ENCODE measurements at regions not wholly inside any gene's neighbourhood (a gene's known extent, or its start where the extent isn't known, plus 50 kb on each side); places are given as distances from the start of the nearest gene placed in this dataset.

DNA sequence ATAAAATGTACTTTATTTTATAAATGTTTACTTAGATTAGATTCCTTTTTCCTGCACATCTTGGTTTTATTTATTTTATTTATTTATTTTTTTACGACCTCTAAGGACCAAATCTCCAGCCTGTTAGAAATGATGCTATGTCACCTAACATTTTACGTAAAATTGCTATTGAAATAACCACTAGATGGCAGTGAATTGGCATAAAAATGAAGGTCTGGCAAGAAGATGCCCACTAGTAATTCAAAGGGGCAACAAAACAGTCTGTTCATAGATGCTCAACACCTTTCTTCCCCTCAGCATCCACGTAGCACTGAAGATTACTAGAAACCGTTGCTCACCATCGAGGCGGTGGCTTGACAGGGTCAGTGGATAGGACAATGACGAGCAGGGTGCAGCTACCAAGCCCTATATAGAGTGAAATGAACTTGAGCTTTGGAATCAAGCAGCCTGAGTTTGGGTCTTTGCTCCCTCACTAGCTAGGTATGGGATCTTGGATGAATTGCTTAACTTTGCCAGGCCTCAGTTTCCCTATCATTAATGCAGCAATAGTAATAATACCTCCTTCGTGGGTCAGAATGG, 128.7 kb upstream of the L3MBTL4 start:
- Mint-ChIP-seq H3K36me3 (ENCODE audit: low read depth) (no peaks in the 10 kb centered on the region), H3K4me1 (ENCODE audit: low read depth) (no peaks in the 10 kb centered on the region), H3K9me3 (no peaks in the 10 kb centered on the region), H3K27me3 (ENCODE audit: low read depth) (no peaks in the 10 kb centered on the region), H3K27ac (no peak overlapping the region), H3K4me3 (ENCODE audit: low read depth) (no peak overlapping the region)
- intact Hi-C loops (cut with micrococcal nuclease) = loop anchor here (2.0 kb wide), 1 partner anchor 343 kb away; no protein-coding TSS in a partner anchor
- no peak for DNase-seq (ENCODE audit: low spot score)

DNA sequence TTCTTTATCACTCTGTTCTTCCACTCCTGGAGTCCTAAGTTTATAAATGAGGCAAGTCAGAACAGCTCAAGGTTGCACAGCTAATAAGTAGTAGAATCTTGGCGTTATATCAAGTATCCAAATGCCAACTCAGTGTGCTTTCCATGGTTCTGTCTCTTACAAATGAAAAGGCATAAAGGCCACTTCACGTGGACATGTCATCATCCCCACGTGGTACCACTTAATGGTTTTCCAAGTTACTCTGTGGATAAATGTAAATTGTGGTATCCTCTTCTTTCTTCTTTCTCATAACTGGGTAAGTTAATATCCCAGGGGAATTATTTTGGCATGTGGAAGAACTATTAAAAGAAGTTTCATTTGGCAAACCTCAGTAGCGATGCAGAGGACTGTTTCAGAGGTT, 131.5 kb upstream of the L3MBTL4 start:
- Mint-ChIP-seq H3K27me3 (ENCODE audit: low read depth) (no peaks in the 10 kb centered on the region), H3K4me1 (ENCODE audit: low read depth) (no peaks in the 10 kb centered on the region), H3K9me3 (no peaks in the 10 kb centered on the region), H3K27ac (no peak overlapping the region), H3K4me3 (ENCODE audit: low read depth) (no peak overlapping the region), H3K36me3 (ENCODE audit: low read depth) (no peaks in the 10 kb centered on the region)
- DNase-seq (ENCODE audit: low spot score) = no peak
- intact Hi-C loops (cut with micrococcal nuclease) = no loop called here

DNA sequence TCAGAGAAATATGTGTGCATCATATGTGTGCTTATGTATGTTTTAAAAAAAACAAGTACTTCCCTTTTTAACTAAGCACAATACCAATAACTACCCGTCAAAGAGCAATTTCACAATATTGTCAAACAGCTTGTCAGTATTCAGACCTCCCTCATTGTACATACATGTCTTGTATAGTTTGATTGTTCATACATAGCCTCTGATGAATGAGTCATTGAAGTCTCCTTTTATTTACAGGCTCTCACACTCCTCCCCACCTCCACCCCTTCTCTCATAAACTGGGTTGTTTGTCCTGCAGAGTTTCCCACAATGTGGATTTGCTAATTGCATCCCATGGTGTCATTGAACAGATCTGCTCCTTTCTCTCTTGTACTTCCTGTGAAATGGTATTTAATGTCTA, 132.8 kb upstream of the L3MBTL4 start:
- intact Hi-C loops (cut with micrococcal nuclease) = no loop called here
- no peaks in the 10 kb centered on the region for H3K27me3 Mint-ChIP-seq (ENCODE audit: low read depth)
- H3K27ac Mint-ChIP-seq = no peak overlapping the region
- H3K4me3 Mint-ChIP-seq (ENCODE audit: low read depth) = no peak overlapping the region
- H3K9me3 Mint-ChIP-seq = no peaks in the 10 kb centered on the region
- H3K36me3 Mint-ChIP-seq (ENCODE audit: low read depth) = no peaks in the 10 kb centered on the region
- DNase-seq (ENCODE audit: low spot score) = no peak
- H3K4me1 Mint-ChIP-seq (ENCODE audit: low read depth) = no peaks in the 10 kb centered on the region

DNA sequence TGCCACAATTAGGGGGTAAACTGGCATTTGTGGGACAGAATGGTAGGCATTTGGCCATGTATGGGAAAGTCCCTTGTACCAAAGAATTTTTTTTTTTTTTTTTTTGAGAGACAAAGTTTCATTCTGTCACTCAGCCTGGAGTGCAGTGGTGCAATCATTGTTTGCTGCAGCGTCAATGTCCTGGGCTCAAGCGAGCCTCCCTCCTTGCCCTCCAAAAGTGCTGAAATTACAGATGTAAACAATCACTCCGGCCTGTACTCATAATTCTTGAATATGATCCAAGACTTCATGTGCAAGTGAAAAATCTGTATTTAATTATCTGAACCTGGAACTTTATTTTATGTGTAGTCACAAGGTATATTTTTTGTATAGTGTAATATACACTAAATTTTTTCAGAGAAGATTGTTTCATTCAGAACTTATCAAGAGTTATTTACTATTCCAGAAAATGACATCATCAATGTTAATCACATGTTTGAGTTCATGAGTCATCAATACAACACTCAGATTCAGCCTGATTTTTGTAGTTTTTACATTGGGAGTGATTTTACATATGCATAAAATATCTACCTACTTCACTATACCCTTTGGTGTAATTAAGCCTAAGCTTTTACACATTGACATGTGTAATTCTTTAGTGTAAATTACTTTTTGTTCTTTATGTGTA, 138.7 kb upstream of the L3MBTL4 start:
- no peaks in the 10 kb centered on the region for H3K4me1 Mint-ChIP-seq (ENCODE audit: low read depth)
- H3K4me3 Mint-ChIP-seq (ENCODE audit: low read depth) = no peak overlapping the region
- H3K36me3 Mint-ChIP-seq (ENCODE audit: low read depth) = no peaks in the 10 kb centered on the region
- no peaks in the 10 kb centered on the region for H3K9me3 Mint-ChIP-seq
- intact Hi-C loops (cut with micrococcal nuclease) = no loop called here
- H3K27ac Mint-ChIP-seq = no peak overlapping the region
- no peak for DNase-seq (ENCODE audit: low spot score)
- H3K27me3 Mint-ChIP-seq (ENCODE audit: low read depth) = no peaks in the 10 kb centered on the region

DNA sequence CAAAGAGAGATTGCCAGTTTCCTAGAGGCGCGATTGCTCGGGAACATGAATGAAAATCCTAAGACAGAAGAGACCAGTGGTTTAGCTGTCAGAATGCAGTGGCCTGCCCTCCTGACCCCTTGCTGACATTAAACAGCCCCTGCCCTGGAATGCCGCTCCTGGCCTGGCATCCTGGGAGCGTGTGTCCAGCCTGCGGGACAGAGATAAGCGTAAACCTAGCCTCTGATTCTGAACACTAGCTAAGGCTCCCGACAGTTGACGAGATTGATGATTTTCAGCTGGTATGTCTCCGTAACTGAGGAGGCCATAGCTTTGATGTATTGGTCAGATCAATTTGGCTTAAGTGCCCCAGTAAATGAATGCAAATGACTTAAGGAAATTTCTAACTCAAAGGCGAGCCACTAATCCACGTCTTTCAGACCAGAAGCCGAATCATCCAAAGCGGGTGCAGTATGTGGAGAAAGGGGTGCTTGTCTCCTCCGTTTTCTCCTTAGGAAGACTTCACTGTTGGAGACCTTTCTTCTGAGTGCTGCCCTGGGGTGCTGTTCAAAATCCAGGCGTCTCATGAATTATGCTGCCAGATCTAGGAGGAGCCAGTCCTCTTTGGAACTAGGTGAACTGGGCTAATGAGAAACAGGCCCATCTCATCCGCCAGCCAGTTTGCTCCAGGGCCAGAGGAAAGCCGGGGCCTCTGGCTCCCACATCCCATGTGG, 142.5 kb upstream of the L3MBTL4 start:
- Mint-ChIP-seq H3K27ac (no peak overlapping the region), H3K27me3 (ENCODE audit: low read depth) (no peaks in the 10 kb centered on the region), H3K4me1 (ENCODE audit: low read depth) (no peaks in the 10 kb centered on the region), H3K36me3 (ENCODE audit: low read depth) (no peaks in the 10 kb centered on the region), H3K4me3 (ENCODE audit: low read depth) (no peak overlapping the region), H3K9me3 (no peaks in the 10 kb centered on the region)
- no peak for DNase-seq (ENCODE audit: low spot score)
- intact Hi-C loops (cut with micrococcal nuclease) = no loop called here

DNA sequence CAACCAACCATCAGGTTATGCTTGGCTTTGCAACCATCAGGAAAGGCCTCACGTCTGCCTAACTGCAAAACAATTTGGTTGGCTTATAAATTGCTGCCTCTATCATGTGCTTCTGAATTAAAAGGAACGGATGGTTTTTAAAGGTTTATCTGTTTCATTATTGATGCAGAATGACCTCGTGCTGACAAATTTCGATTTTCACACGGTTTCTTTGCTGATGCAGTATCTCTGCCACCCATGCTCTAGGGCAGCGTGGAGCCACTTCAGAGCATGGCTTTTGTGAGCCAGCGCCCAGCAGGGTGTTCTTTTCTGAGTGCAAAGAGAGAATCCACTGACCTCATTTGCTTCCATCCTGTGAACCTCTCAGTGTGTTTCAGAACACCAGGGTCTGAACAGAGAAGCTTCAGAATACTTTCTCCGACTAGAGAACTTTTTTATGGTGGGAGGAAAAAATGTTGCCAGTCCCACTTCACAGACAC, 143.1 kb upstream of the L3MBTL4 start:
- Mint-ChIP-seq H3K27me3 (ENCODE audit: low read depth) (no peaks in the 10 kb centered on the region), H3K9me3 (no peaks in the 10 kb centered on the region), H3K4me1 (ENCODE audit: low read depth) (no peaks in the 10 kb centered on the region), H3K36me3 (ENCODE audit: low read depth) (no peaks in the 10 kb centered on the region), H3K27ac (no peak overlapping the region), H3K4me3 (ENCODE audit: low read depth) (no peak overlapping the region)
- intact Hi-C loops (cut with micrococcal nuclease) = no loop called here
- no peak for DNase-seq (ENCODE audit: low spot score)

DNA sequence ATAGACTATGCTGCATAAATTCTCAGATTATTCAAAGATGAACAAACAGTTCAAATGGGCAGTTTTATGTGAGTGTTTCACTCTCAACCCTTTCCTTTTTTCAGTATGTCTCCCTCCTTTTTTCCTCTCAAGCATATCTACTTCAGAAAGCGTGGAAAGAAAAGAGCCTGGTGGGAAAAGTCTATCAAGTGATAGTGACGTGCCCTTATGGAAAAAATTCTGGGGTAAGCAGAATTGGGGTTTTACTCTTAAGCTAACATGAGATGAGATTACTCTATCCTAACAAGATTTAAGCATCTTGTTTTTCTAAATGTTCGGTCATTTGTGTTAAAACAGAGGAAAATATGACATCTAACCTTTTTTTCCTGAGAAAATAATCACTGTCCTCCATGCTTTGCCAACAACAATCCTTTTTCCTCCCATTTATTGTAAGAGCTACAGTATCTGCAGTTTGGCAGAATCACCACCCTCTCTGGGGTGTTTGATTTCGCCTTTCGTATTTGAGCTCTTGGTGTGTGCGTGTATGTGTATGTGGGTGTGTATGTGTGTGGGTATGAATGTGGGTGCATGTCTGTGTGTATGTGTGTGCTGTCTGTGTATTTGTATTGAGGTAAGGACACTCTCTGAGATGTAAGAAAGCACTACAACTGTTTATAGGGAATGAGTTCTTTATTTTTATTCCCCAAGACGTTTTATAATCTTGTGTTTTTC, 143.9 kb upstream of the L3MBTL4 start:
- no peak for DNase-seq (ENCODE audit: low spot score)
- no peak overlapping the region for H3K27ac Mint-ChIP-seq
- H3K4me1 Mint-ChIP-seq (ENCODE audit: low read depth) = no peaks in the 10 kb centered on the region
- no peaks in the 10 kb centered on the region for H3K27me3 Mint-ChIP-seq (ENCODE audit: low read depth)
- no peak overlapping the region for H3K4me3 Mint-ChIP-seq (ENCODE audit: low read depth)
- intact Hi-C loops (cut with micrococcal nuclease) = no loop called here
- H3K9me3 Mint-ChIP-seq = no peaks in the 10 kb centered on the region
- H3K36me3 Mint-ChIP-seq (ENCODE audit: low read depth) = no peaks in the 10 kb centered on the region

DNA sequence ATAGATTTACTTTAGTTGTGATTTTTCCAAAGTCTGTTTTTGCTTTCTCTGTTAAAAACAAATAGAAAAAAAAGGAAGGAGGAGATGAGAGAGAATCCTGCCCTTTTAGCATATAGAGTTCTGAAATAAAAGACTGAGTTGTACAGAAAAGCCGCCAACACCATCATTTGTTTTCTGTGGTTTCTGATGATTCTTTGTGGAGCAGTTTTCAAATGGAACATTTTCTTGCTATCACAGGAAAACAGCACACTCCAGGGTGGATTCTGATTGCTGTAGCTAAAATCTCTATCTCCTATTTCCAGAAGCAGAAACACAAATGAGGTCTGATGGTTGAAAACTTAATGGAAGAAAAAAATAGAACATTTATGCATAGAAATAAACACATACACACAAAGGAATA, 144.6 kb upstream of the L3MBTL4 start:
- Mint-ChIP-seq H3K4me1 (ENCODE audit: low read depth) (no peaks in the 10 kb centered on the region), H3K36me3 (ENCODE audit: low read depth) (no peaks in the 10 kb centered on the region), H3K27me3 (ENCODE audit: low read depth) (no peaks in the 10 kb centered on the region), H3K9me3 (peaks cover 3% of the 10 kb centered on the region), H3K4me3 (ENCODE audit: low read depth) (no peak overlapping the region), H3K27ac (no peak overlapping the region)
- intact Hi-C loops (cut with micrococcal nuclease) = no loop called here
- DNase-seq (ENCODE audit: low spot score) = no peak

DNA sequence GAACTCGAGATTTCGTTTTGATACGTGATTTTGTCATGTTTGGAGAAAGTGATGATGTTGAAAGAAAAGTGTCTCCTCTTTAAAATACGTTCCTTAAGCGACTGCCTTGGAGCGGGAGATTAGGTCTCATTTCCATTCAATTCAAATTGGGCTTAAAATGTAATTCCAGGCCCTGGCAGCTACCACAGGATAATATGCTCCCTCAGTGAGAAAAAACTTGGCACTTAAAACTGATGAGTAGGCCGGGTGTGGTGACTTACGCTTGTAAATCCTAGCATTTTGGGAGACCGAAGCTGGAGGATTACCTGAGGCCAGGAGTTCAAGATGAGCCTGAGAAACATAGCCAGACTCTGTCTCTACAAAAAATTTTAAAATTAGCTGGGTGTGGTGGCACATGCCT, 146.3 kb upstream of the L3MBTL4 start:
- peaks cover 3% of the 10 kb centered on the region for H3K9me3 Mint-ChIP-seq
- no peak overlapping the region for H3K27ac Mint-ChIP-seq
- intact Hi-C loops (cut with micrococcal nuclease) = no loop called here
- H3K4me1 Mint-ChIP-seq (ENCODE audit: low read depth) = peaks cover under 1% of the 10 kb centered on the region
- DNase-seq (ENCODE audit: low spot score) = no peak
- no peak overlapping the region for H3K4me3 Mint-ChIP-seq (ENCODE audit: low read depth)
- no peaks in the 10 kb centered on the region for H3K36me3 Mint-ChIP-seq (ENCODE audit: low read depth)
- no peaks in the 10 kb centered on the region for H3K27me3 Mint-ChIP-seq (ENCODE audit: low read depth)

DNA sequence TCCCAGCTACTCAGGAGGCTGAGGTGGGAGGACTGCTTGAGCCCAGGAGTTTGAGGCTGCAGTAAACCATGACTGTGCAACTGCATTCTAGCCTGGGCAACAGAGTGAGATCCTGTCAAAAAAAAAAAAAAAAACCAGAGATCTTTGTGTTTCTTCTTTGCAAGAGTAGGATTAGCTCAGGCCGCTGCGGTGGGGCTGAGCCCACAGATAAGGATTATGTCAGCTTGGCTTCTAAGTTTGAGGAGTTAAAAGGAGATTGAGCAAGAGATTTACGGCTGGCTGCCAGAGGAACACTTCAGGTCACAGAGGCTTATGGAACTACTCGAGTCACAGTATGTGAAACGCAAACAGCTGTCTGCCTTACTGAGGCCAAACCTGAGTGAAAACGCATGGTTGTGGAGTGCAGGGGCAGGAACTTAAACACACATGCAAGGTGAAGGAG, 146.7 kb upstream of the L3MBTL4 start:
- Mint-ChIP-seq H3K27me3 (ENCODE audit: low read depth) (no peaks in the 10 kb centered on the region), H3K4me3 (ENCODE audit: low read depth) (no peak overlapping the region), H3K27ac (no peak overlapping the region), H3K4me1 (ENCODE audit: low read depth) (peaks cover 2% of the 10 kb centered on the region), H3K9me3 (peaks cover 3% of the 10 kb centered on the region), H3K36me3 (ENCODE audit: low read depth) (no peaks in the 10 kb centered on the region)
- intact Hi-C loops (cut with micrococcal nuclease) = no loop called here
- DNase-seq (ENCODE audit: low spot score) = no peak

DNA sequence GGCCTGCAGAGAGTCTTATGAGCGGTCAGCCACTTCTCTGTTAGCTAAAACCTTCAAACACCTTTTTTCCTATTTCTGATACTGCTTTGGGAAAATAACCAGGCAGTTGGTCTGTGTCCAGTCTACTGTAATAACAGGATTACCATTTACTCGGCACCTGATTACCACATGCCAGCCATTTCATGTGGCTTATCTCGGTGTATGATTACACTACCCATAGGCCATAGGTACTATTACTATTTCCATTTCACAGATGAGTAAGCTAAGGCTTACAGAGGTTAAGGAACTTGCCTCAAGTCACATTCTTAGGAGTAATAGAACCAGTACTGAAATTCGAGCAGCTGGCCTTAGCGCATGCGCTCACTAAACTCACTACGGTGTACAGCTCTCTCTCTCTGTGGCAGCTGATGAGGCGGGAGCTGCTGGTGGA, 147.2 kb upstream of the L3MBTL4 start:
- H3K27me3 Mint-ChIP-seq (ENCODE audit: low read depth) = no peaks in the 10 kb centered on the region
- no peak overlapping the region for H3K4me3 Mint-ChIP-seq (ENCODE audit: low read depth)
- H3K27ac Mint-ChIP-seq = no peak overlapping the region
- intact Hi-C loops (cut with micrococcal nuclease) = no loop called here
- H3K9me3 Mint-ChIP-seq = peaks cover 3% of the 10 kb centered on the region
- no peak for DNase-seq (ENCODE audit: low spot score)
- H3K4me1 Mint-ChIP-seq (ENCODE audit: low read depth) = peaks cover 2% of the 10 kb centered on the region
- H3K36me3 Mint-ChIP-seq (ENCODE audit: low read depth) = no peaks in the 10 kb centered on the region

DNA sequence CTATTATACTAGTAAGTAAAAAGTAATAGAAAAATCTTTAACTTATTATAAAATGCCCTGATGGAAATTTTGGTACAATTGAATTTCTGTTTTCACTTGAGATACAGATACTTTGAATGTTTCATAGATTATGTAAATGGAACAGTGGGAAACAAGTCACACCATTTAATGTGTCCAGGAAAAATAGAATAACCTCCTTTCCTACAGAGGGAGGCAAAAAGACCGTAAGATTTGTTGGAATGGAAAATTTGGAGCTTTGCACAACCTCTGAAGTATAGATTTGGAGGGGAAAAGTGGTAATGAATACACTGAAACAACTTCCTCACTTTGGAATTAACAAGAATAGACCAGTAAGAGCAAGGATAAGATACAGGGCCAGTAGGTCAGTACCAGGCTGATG, 149.2 kb upstream of the L3MBTL4 start:
- DNase-seq (ENCODE audit: low spot score) = no peak
- Mint-ChIP-seq H3K4me1 (ENCODE audit: low read depth) (peaks cover 2% of the 10 kb centered on the region), H3K27ac (no peak overlapping the region), H3K4me3 (ENCODE audit: low read depth) (no peak overlapping the region), H3K27me3 (ENCODE audit: low read depth) (no peaks in the 10 kb centered on the region), H3K36me3 (ENCODE audit: low read depth) (no peaks in the 10 kb centered on the region), H3K9me3 (peaks cover 3% of the 10 kb centered on the region)
- intact Hi-C loops (cut with micrococcal nuclease) = no loop called here

Data from activated T-helper 2 cell treated with anti-CD3 and anti-CD28 coated beads, Interferon-gamma antibody, Interleukin-2, Interleukin-4, amounts not matched to agents 10 μg/mL and 5 μg/mL and 100 μg/mL, durations not matched to agents 14 hours and 24 hours and 36 hours (primary cell).